GM23248 (cell line): ENCODE measurements at regions not wholly inside any gene's neighbourhood (a gene's known extent, or its start where the extent isn't known, plus 50 kb on each side); places are given as distances from the start of the nearest gene placed in this dataset.

Experiments used
- DNase-seq: peaks from one replicate; pipeline ENCODE4 v3.0.0-alpha.2; 2015
- H2AFZ ChIP-seq: fragments of 200-600 bp; sonication (generic); 2 replicates; pipeline ENCODE4 v1.6.1; 2016; ENCODE audit warnings: antibody characterized with exemption
- H3F3A ChIP-seq: fragments of 200-600 bp; sonication (generic); 2 replicates; pipeline ENCODE4 v1.6.1; 2016; ENCODE audit warnings: mild to moderate bottlenecking, antibody characterized with exemption, mixed run types; ENCODE audit not compliant: insufficient read depth
- H3K27ac ChIP-seq: fragments of 200-600 bp; sonication (generic); 2 replicates; pipeline ENCODE4 v1.5.1; 2016; ENCODE audit warnings: mild to moderate bottlenecking
- H3K27me3 ChIP-seq: fragments of 200-600 bp; sonication (generic); replicated peaks from 2 replicates; pipeline ENCODE4 v1.6.1; 2016; ENCODE audit warnings: mild to moderate bottlenecking; ENCODE audit not compliant: insufficient read depth
- H3K36me3 ChIP-seq: fragments of 200-600 bp; sonication (generic); 2 replicates; pipeline ENCODE4 v1.6.1; 2016; ENCODE audit warnings: low read depth, mild to moderate bottlenecking
- H3K4me1 ChIP-seq: fragments of 200-600 bp; sonication (generic); 2 replicates; pipeline ENCODE4 v1.6.1; 2016; ENCODE audit warnings: mild to moderate bottlenecking; ENCODE audit not compliant: insufficient read depth
- H3K4me2 ChIP-seq: fragments of 200-600 bp; sonication (generic); one replicate; pipeline ENCODE4 v1.6.1; 2016; ENCODE audit warnings: mild to moderate bottlenecking; ENCODE audit not compliant: unreplicated experiment
- H3K4me3 ChIP-seq: fragments of 200-600 bp; sonication (generic); 2 replicates; pipeline ENCODE4 v1.5.1; 2016; ENCODE audit warnings: mild to moderate bottlenecking
- H3K79me2 ChIP-seq: fragments of 200-600 bp; sonication (generic); 2 replicates; pipeline ENCODE4 v1.6.1; 2016; ENCODE audit warnings: mild to moderate bottlenecking; ENCODE audit not compliant: insufficient read depth
- H3K9ac ChIP-seq: fragments of 200-600 bp; sonication (generic); 2 replicates; pipeline ENCODE4 v1.6.1; 2016; ENCODE audit warnings: mild to moderate bottlenecking
- H3K9me2 ChIP-seq: fragments of 200-600 bp; sonication (generic); 2 replicates; pipeline ENCODE4 v1.6.1; 2016; ENCODE audit warnings: mixed run types, mild to moderate bottlenecking, moderate library complexity; ENCODE audit not compliant: insufficient read depth
- H3K9me3 ChIP-seq: fragments of 200-600 bp; sonication (generic); one replicate; pipeline ENCODE4 v1.6.1; 2017; ENCODE audit warnings: low read depth
- H4K20me1 ChIP-seq: fragments of 200-600 bp; sonication (generic); 2 replicates; pipeline ENCODE4 v1.6.0; 2016; ENCODE audit not compliant: insufficient read depth
- EZH2 ChIP-seq: fragments of 200-600 bp; sonication (generic); IDR thresholded peaks from 2 replicates; pipeline ENCODE4 v1.6.1; 2018; ENCODE audit warnings: antibody characterized with exemption, mild to moderate bottlenecking; ENCODE audit not compliant: insufficient read depth, poor library complexity, severe bottlenecking
- EZH2phosphoT487 ChIP-seq: fragments of 200-600 bp; sonication (generic); IDR thresholded peaks from 2 replicates; pipeline ENCODE4 v1.6.1; 2018; ENCODE audit warnings: antibody characterized with exemption, moderate library complexity, mild to moderate bottlenecking, low read depth; ENCODE audit not compliant: insufficient read depth
- WGBS, 2 experiments: methylation state at CpG; one replicate each; pipeline ENCODE4 v1.1.6; 2015 to 2017; ENCODE audit warnings: low lambda C conversion rate in 2 of 2, low coverage in 1 of 2; ENCODE audit errors: missing lambda C conversion rate in 2 of 2; 5-methylcytosine and 5-hydroxymethylcytosine counted together
- in situ Hi-C: fragments of 300-500 bp; cut with MboI; formaldehyde crosslinking; loops from 2 replicates; pipeline ENCODE4 v1.15.0; 2020

- WGBS, 2 experiments, result 65 to 66% methylated on average over 12 of the region's 12 CpGs
- H3K4me2 ChIP-seq, result no peak overlapping the region
- H4K20me1 ChIP-seq, result no peaks in the 10 kb centered on the region
- TF ChIP-seq EZH2, result no peak
- no peak for TF ChIP-seq EZH2phosphoT487
- DNase-seq, result no peak
- no peaks in the 10 kb centered on the region for H3K9me2 ChIP-seq
- no peaks in the 10 kb centered on the region for H3F3A ChIP-seq
- H3K9me3 ChIP-seq, result no peaks in the 10 kb centered on the region
- no peak overlapping the region for H3K27ac ChIP-seq
- H3K79me2 ChIP-seq, result no peaks in the 10 kb centered on the region
- H3K4me3 ChIP-seq, result no peak overlapping the region
- no peaks in the 10 kb centered on the region for H3K36me3 ChIP-seq
- H3K9ac ChIP-seq, result no peak overlapping the region
- H2AFZ ChIP-seq, result no peak overlapping the region
- H3K4me1 ChIP-seq, result no peaks in the 10 kb centered on the region
- in situ Hi-C loops, result no loop called here
- peaks cover 15% of the 10 kb centered on the region for H3K27me3 ChIP-seq
Measured at GRCh38 chr20:48393737-48394314, 434.0 kb downstream of the PREX1 start.

- no peaks in the 10 kb centered on the region for H4K20me1 ChIP-seq
- H3K9ac ChIP-seq, result no peak overlapping the region
- H3K9me3 ChIP-seq, result no peaks in the 10 kb centered on the region
- H3K4me1 ChIP-seq, result no peaks in the 10 kb centered on the region
- DNase-seq, result no peak
- H2AFZ ChIP-seq, result no peak overlapping the region
- WGBS, 2 experiments, result 41 to 51% methylated on average over 8 of the region's 8 CpGs
- H3F3A ChIP-seq, result no peaks in the 10 kb centered on the region
- H3K36me3 ChIP-seq, result no peaks in the 10 kb centered on the region
- no peak overlapping the region for H3K27ac ChIP-seq
- H3K27me3 ChIP-seq, result peaks cover 15% of the 10 kb centered on the region
- H3K4me2 ChIP-seq, result no peak overlapping the region
- H3K4me3 ChIP-seq, result no peak overlapping the region
- TF ChIP-seq EZH2 (no peak), EZH2phosphoT487 (no peak)
- in situ Hi-C loops, result no loop called here
- no peaks in the 10 kb centered on the region for H3K79me2 ChIP-seq
- H3K9me2 ChIP-seq, result no peaks in the 10 kb centered on the region
Measured at GRCh38 chr20:48393311-48393685, 434.5 kb downstream of the PREX1 start.

- Histone ChIP-seq H2AFZ (no peak overlapping the region), H3K4me3 (no peak overlapping the region), H3K36me3 (no peaks in the 10 kb centered on the region), H3K4me2 (no peak overlapping the region), H3K4me1 (no peaks in the 10 kb centered on the region), H3K9ac (no peak overlapping the region), H3K9me3 (no peaks in the 10 kb centered on the region), H3K9me2 (no peaks in the 10 kb centered on the region), H3K27me3 (peaks cover 14% of the 10 kb centered on the region), H3K79me2 (no peaks in the 10 kb centered on the region), H3K27ac (no peak overlapping the region), H4K20me1 (no peaks in the 10 kb centered on the region), H3F3A (no peaks in the 10 kb centered on the region)
- no peak for TF ChIP-seq EZH2phosphoT487
- TF ChIP-seq EZH2, result no peak
- 42 to 47% methylated on average over 13 of the region's 13 CpGs for WGBS, 2 experiments
- in situ Hi-C loops, result no loop called here
- DNase-seq, result no peak
Measured at GRCh38 chr20:48392407-48393310, 435.1 kb downstream of the PREX1 start.

GRCh38 chr20:48390981-48391380, 436.8 kb downstream of the PREX1 start:
- H3K9me2 ChIP-seq, result no peaks in the 10 kb centered on the region
- H3K36me3 ChIP-seq, result no peaks in the 10 kb centered on the region
- H4K20me1 ChIP-seq, result no peaks in the 10 kb centered on the region
- H3K9ac ChIP-seq, result no peak overlapping the region
- H3K4me1 ChIP-seq, result no peaks in the 10 kb centered on the region
- H3K9me3 ChIP-seq, result no peaks in the 10 kb centered on the region
- H3K4me2 ChIP-seq, result no peak overlapping the region
- H3K27ac ChIP-seq, result no peak overlapping the region
- H3K4me3 ChIP-seq, result no peak overlapping the region
- DNase-seq, result no peak
- TF ChIP-seq EZH2 (no peak), EZH2phosphoT487 (no peak)
- H3F3A ChIP-seq, result no peaks in the 10 kb centered on the region
- peaks cover 2% of the 10 kb centered on the region for H3K27me3 ChIP-seq
- H3K79me2 ChIP-seq, result no peaks in the 10 kb centered on the region
- H2AFZ ChIP-seq, result no peak overlapping the region
- in situ Hi-C loops, result no loop called here
